ENCODE measurements at regions not wholly inside any gene's neighbourhood (a gene's known extent, or its start where the extent isn't known, plus 50 kb on each side); places are given as distances from the start of the nearest gene placed in this dataset.

DNA sequence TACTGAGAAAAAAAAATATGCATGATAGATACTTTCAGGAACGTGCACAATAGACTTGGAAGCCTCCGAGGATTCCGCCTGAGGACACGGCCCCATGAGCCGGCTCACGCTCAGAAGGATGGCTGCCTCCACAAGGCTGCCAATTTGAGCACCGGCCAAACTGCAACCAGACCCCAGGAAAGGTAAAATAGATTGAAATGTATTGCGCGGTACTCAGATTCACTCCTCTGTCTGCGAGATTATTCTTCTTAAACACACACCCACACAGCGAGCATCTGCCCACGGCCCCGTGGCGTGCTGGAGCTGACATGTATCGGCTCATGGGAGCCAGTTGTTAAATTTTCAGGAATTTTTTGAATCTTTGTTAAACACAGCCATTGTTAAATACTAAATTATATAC is 653.2 kb upstream of the MKI67 start:
- Histone ChIP-seq H3K9me3 (ENCODE audit: low read length) (no peaks in the 10 kb centered on the region), H3K27ac (ENCODE audit: low read length) (no peak overlapping the region), H3K4me2 (ENCODE audit: low read length) (no peak overlapping the region), H2AFZ (ENCODE audit: low read depth, low read length) (no peak overlapping the region), H3K4me3 (ENCODE audit: low read length) (no peak overlapping the region), H3F3A (ENCODE audit: insufficient read depth, low read length, poor library complexity, severe bottlenecking) (no peaks in the 10 kb centered on the region), H3K27me3 (ENCODE audit: insufficient read depth, low read depth, low read length) (no peaks in the 10 kb centered on the region), H3K9ac (ENCODE audit: low read length) (no peak overlapping the region), H3K79me2 (replicated peaks; ENCODE audit: insufficient read depth, low read length) (no peaks in the 10 kb centered on the region), H3K9me2 (ENCODE audit: insufficient read depth, low read length) (no peaks in the 10 kb centered on the region), H3K36me3 (ENCODE audit: insufficient read depth, low read length) (no peaks in the 10 kb centered on the region), H4K20me1 (ENCODE audit: insufficient read depth) (no peaks in the 10 kb centered on the region)
- TF ChIP-seq SMC3 (conservative IDR thresholded peaks at IDR 0.05; ENCODE audit: poor library complexity) = no peak
- TF ChIP-seq RAD21 (conservative IDR thresholded peaks at IDR 0.05) = no peak
- no peak for TF ChIP-seq POLR2AphosphoS5 (IDR thresholded peaks at IDR 0.05)

DNA sequence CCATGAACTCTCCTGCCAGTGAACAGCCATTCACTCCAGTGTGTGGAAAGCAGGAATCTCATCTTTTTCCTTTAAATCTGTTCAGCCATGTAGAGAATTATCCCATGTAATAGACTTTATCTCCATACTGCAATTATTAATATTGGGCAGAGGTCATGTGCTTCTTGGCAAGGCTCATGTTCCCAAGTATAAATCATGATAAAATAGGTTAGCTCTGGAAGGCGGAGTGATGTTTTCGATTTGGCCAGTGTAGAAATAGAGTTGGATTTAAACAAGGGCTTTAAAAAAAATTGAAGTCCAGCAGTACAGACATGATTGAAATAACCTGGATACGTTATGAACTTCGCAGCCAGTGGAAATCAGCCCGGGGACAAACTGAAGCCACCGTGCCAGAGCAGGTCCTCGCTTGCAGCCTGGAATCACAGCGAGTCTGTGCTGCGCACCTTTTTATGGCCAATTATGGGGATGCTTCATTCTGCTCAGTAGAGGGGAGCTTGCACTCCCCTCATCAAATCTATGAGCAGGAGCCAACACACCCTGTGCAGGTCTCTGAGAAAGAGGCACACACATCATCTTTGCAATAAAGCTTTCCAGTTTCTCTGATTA is 654.0 kb upstream of the MKI67 start:
- no peaks in the 10 kb centered on the region for H3K79me2 ChIP-seq (replicated peaks; ENCODE audit: insufficient read depth, low read length)
- no peaks in the 10 kb centered on the region for H4K20me1 ChIP-seq (ENCODE audit: insufficient read depth)
- H3K9me3 ChIP-seq (ENCODE audit: low read length) = no peaks in the 10 kb centered on the region
- no peaks in the 10 kb centered on the region for H3K27me3 ChIP-seq (ENCODE audit: insufficient read depth, low read depth, low read length)
- no peak overlapping the region for H3K4me2 ChIP-seq (ENCODE audit: low read length)
- no peaks in the 10 kb centered on the region for H3F3A ChIP-seq (ENCODE audit: insufficient read depth, low read length, poor library complexity, severe bottlenecking)
- H3K9ac ChIP-seq (ENCODE audit: low read length) = no peak overlapping the region
- H3K36me3 ChIP-seq (ENCODE audit: insufficient read depth, low read length) = no peaks in the 10 kb centered on the region
- no peaks in the 10 kb centered on the region for H3K9me2 ChIP-seq (ENCODE audit: insufficient read depth, low read length)
- no peak overlapping the region for H3K4me3 ChIP-seq (ENCODE audit: low read length)
- TF ChIP-seq, protein P1, sequence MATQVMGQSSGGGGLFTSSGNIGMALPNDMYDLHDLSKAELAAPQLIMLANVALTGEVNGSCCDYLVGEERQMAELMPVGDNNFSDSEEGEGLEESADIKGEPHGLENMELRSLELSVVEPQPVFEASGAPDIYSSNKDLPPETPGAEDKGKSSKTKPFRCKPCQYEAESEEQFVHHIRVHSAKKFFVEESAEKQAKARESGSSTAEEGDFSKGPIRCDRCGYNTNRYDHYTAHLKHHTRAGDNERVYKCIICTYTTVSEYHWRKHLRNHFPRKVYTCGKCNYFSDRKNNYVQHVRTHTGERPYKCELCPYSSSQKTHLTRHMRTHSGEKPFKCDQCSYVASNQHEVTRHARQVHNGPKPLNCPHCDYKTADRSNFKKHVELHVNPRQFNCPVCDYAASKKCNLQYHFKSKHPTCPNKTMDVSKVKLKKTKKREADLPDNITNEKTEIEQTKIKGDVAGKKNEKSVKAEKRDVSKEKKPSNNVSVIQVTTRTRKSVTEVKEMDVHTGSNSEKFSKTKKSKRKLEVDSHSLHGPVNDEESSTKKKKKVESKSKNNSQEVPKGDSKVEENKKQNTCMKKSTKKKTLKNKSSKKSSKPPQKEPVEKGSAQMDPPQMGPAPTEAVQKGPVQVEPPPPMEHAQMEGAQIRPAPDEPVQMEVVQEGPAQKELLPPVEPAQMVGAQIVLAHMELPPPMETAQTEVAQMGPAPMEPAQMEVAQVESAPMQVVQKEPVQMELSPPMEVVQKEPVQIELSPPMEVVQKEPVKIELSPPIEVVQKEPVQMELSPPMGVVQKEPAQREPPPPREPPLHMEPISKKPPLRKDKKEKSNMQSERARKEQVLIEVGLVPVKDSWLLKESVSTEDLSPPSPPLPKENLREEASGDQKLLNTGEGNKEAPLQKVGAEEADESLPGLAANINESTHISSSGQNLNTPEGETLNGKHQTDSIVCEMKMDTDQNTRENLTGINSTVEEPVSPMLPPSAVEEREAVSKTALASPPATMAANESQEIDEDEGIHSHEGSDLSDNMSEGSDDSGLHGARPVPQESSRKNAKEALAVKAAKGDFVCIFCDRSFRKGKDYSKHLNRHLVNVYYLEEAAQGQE (IDR thresholded peaks at IDR 0.05; ENCODE audit: borderline replicate concordance) = no peak
- no peak for TF ChIP-seq POLR2AphosphoS5 (IDR thresholded peaks at IDR 0.05)
- TF ChIP-seq, protein P2, sequence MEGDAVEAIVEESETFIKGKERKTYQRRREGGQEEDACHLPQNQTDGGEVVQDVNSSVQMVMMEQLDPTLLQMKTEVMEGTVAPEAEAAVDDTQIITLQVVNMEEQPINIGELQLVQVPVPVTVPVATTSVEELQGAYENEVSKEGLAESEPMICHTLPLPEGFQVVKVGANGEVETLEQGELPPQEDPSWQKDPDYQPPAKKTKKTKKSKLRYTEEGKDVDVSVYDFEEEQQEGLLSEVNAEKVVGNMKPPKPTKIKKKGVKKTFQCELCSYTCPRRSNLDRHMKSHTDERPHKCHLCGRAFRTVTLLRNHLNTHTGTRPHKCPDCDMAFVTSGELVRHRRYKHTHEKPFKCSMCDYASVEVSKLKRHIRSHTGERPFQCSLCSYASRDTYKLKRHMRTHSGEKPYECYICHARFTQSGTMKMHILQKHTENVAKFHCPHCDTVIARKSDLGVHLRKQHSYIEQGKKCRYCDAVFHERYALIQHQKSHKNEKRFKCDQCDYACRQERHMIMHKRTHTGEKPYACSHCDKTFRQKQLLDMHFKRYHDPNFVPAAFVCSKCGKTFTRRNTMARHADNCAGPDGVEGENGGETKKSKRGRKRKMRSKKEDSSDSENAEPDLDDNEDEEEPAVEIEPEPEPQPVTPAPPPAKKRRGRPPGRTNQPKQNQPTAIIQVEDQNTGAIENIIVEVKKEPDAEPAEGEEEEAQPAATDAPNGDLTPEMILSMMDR (IDR thresholded peaks at IDR 0.05; ENCODE audit: poor library complexity, severe bottlenecking) = no peak
- H3K27ac ChIP-seq (ENCODE audit: low read length) = no peak overlapping the region
- no peak overlapping the region for H2AFZ ChIP-seq (ENCODE audit: low read depth, low read length)

DNA sequence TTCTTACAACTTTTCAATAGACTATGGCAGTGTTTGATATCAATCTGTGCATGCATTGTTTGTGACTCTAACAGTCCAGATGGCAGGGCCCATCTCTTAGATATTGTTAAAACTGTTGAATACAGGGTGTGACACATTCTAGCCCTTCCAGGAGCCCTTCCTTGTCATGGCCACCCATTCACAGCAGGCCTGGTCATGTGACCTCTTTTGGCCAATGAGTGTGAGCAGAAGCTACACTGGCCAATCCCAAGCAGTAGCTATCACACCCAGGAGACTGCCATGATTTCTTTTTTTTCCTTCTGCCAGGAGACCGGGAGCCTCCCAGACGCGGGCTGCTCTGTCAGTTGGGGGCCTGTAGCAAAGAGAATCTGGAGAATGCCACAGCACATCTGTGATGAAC is 655.4 kb upstream of the MKI67 start:
- no peaks in the 10 kb centered on the region for H3K27me3 ChIP-seq (ENCODE audit: insufficient read depth, low read depth, low read length)
- no peaks in the 10 kb centered on the region for H3K9me2 ChIP-seq (ENCODE audit: insufficient read depth, low read length)
- no peak overlapping the region for H3K4me2 ChIP-seq (ENCODE audit: low read length)
- H3K9me3 ChIP-seq (ENCODE audit: low read length) = no peaks in the 10 kb centered on the region
- H3K79me2 ChIP-seq (replicated peaks; ENCODE audit: insufficient read depth, low read length) = no peaks in the 10 kb centered on the region
- no peak overlapping the region for H2AFZ ChIP-seq (ENCODE audit: low read depth, low read length)
- H3K4me3 ChIP-seq (ENCODE audit: low read length) = no peak overlapping the region
- no peaks in the 10 kb centered on the region for H3F3A ChIP-seq (ENCODE audit: insufficient read depth, low read length, poor library complexity, severe bottlenecking)
- TF ChIP-seq, protein P1 (IDR thresholded peaks at IDR 0.05; ENCODE audit: borderline replicate concordance) = no peak
- H4K20me1 ChIP-seq (ENCODE audit: insufficient read depth) = no peaks in the 10 kb centered on the region
- no peak overlapping the region for H3K9ac ChIP-seq (ENCODE audit: low read length)
- H3K27ac ChIP-seq (ENCODE audit: low read length) = no peak overlapping the region
- no peaks in the 10 kb centered on the region for H3K36me3 ChIP-seq (ENCODE audit: insufficient read depth, low read length)
